KBM-7 (cell line): ENCODE measurements at regions not wholly inside any gene's neighbourhood (a gene's known extent, or its start where the extent isn't known, plus 50 kb on each side); places are given as distances from the start of the nearest gene placed in this dataset.
A peak's percentile ranks its signal among the peaks of the same experiment; 100 is the strongest.
"Not testable (repeated sequence)": the region's sequence is repeated elsewhere in the genome, so short reads cannot be mapped to it uniquely, and the experiment has no call there.

Experiments used
- DNase-seq: peaks from one replicate; pipeline ENCODE4 v3.0.0-alpha.2; 2015
- in situ Hi-C: fragments of 300-500 bp; cut with MboI; formaldehyde crosslinking; loops from 2 replicates; pipeline ENCODE4 v1.14.3; 2020; ENCODE audit warnings: low sequenced_read_pairs, low pct_unique_long_range_greater_than_20kb, mixed read lengths

DNA sequence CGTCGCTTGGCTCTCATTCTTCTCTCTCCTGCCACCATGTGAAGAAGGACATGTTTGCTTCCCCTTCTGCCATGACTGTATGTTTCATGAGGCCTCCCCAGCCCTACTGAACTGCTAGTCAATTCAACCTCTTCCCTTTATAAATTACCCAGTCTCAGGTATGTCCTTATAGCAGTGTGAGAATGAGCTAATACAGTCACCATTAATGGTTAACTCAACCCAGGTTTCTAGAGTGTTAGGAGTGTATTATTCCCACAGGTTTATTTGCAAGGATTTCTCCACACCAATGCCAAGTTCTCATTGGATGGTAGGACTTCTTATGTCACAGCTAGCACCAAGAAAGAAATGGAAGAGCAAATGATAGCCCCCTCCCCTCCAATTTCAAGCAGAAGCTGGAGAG is 71.9 kb downstream of the DYNAP start:
- no peak for DNase-seq
- in situ Hi-C loops, result no loop called here

GRCh38 chr18:54669701-54670100 is 78.7 kb downstream of the DYNAP start:
- DNase-seq, in situ Hi-C loops: not testable (repeated sequence)

GRCh38 chr18:54671291-54671881 is 80.3 kb downstream of the DYNAP start:
- peak; percentile 60 for DNase-seq
- in situ Hi-C loops, result no loop called here

DNA sequence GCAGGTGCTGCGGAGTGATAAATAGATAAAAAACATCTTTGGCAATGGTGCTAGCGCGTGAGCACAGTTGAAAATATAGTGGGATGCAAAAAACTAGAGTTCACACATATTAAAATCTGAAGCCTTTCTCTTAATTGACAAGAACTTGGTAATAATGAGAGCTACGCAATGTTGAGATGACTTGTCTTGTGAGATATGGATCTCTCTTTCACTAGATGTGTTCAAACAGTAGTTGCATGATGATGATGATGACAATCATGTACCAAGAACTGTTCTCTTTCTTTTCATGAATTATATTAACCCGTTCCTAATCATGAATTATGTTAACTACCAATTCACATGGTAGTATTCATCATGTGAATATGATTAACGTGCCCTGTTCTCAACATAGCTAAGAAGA is 81.1 kb downstream of the DYNAP start:
- DNase-seq, result no peak
- in situ Hi-C loops, result no loop called here

GRCh38 chr18:54672846-54673475 is 81.9 kb downstream of the DYNAP start:
- in situ Hi-C loops, result no loop called here
- DNase-seq, result no peak

- in situ Hi-C loops, result no loop called here
- DNase-seq, result no peak
Measured at GRCh38 chr18:54673936-54674335, 82.9 kb downstream of the DYNAP start.

GRCh38 chr18:54675076-54675475 is 84.0 kb downstream of the DYNAP start:
- in situ Hi-C loops, result loop anchor here (25.0 kb wide), 1 partner anchor 287 kb away; the partner anchor contains the start of gene CCDC68
- DNase-seq, result no peak

DNA sequence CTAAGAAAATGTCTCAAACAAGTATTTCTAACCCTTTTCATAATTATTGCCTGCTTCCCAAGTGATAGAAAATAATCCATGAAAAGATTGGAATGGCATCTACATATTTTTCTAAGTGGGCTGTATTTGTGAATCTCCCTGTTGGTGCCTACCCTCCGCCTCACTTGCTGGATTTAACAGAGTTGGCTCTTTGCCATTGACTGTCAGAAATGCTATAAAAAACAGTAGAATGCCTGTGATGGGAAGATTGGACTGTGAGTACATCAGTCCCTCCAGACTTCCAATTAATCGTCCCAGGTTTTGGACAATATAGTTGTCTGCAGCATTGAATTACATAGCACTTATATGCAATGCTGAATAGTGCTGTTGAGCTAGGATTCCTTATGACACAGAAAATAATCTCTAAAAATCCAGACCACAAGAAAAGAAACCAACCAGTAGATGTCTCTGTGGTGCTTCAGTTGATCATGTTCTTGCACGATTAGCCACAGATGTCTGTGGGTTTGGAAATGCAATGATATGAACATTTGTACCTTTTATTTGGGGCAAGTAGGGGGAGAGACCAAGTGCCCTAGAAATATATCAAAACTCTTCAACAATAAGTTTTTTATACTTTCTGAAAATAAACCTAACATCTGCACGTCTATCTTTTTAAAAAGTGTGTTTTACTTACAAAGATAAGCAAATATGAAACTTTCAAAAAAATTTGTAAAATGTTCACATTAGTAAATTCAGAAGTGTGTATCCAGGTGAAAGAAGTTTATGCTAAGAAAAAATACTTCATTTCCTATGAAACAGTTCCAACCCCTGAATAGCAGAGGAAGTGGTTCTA is 88.5 kb downstream of the DYNAP start:
- in situ Hi-C loops, result loop anchor here (25.0 kb wide), 1 partner anchor 283 kb away; the partner anchor contains the start of gene CCDC68
- peak; percentile 77 for DNase-seq

DNA sequence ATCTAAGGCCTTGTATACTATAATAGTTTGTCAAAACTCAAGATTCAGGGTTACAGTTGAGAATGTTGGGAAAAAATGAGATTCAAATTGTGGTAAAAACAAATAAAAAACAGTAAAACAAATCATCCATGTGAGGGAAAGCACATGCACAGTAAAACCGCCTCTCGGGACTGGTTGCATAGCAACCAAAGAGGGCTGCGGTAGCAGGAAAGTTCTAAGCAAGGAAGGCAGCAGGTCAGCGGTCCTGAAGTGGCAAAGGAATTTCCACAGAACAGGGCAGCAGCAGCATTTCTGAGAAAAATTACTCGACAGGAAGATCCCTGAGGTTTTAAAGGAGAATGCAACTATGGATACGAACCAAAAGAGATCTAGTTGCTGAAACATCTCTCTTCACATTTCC is 93.7 kb downstream of the DYNAP start:
- peak; percentile 5 for DNase-seq
- in situ Hi-C loops, result loop anchor here (25.0 kb wide), 1 partner anchor 278 kb away; the partner anchor contains the start of gene CCDC68

DNA sequence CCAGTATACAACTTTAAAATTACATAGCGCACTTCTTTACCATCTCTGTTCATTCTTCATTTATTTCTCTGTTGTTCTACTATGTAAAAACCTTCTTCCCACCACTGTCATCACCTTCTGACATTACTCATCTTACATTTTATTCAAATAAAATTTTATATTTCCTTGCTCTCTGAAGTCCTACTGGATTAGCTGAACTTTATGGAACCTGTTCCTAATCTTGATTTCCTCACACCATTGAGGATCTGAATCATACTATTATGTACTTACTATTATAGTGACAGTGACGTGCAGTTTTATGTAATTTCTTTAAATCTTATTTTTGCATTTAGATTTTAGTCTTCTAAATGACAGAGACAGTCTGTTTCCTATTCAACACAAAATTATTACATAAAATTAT is 98.3 kb downstream of the DYNAP start:
- in situ Hi-C loops, result loop anchor here (25.0 kb wide), 1 partner anchor 273 kb away; the partner anchor contains the start of gene CCDC68

DNA sequence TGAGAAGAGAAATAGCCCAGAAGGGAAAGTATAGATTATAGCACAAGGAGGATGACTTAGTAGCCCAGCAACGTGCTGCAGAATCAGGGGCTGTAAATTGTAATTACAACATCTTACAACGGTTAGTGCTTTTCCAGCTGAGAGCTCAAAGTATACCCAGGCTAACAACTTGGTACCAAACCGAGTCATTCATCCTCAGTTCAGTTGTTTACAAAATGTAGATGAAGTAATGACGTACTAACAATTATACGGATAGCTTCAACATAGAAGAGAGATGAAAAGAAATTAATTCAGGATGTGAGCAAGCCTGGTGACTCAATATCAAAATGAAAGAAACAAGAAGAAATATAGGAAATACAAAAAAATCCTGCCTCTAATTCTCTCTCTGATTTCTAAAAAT is 99.2 kb downstream of the DYNAP start:
- in situ Hi-C loops, result loop anchor here (25.0 kb wide), 1 partner anchor 272 kb away; the partner anchor contains the start of gene CCDC68
- DNase-seq, result no peak

More for the DNA sequence above, 98.3 kb downstream of the DYNAP start:
- no peak for DNase-seq

DNA sequence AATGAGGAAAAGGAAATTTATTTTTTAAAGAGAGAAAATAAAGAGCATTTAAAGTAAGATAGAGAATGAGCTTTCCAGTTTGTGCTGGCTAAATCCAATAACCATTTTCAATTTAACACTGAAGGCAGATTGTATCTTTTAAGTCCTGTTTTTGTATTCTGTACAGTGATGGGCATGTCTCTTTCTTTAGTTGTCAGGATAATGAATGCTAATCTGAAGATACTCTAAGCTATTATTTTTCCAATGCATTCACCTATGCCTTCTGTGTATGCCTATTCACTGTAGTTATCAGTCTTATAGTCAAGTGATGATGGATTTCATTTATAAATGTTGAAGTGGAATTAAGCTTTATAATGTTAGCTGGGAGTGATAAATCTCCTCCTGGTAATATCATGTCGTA is 101.4 kb downstream of the DYNAP start:
- in situ Hi-C loops, result loop anchor here (25.0 kb wide), 1 partner anchor 270 kb away; the partner anchor contains the start of gene CCDC68
- DNase-seq, result no peak

- no peak for DNase-seq
Measured at GRCh38 chr18:54696616-54697293, 105.7 kb downstream of the DYNAP start.

GRCh38 chr18:54700580-54700979 is 109.5 kb downstream of the DYNAP start:
- no peak for DNase-seq
- in situ Hi-C loops, result no loop called here

More at GRCh38 chr18:54696616-54697293, 105.7 kb downstream of the DYNAP start:
- in situ Hi-C loops, result loop anchor here (25.0 kb wide), 1 partner anchor 266 kb away; the partner anchor contains the start of gene CCDC68

- in situ Hi-C loops, result no loop called here
- no peak for DNase-seq
Measured at GRCh38 chr18:54702686-54703085, 111.6 kb downstream of the DYNAP start.

DNA sequence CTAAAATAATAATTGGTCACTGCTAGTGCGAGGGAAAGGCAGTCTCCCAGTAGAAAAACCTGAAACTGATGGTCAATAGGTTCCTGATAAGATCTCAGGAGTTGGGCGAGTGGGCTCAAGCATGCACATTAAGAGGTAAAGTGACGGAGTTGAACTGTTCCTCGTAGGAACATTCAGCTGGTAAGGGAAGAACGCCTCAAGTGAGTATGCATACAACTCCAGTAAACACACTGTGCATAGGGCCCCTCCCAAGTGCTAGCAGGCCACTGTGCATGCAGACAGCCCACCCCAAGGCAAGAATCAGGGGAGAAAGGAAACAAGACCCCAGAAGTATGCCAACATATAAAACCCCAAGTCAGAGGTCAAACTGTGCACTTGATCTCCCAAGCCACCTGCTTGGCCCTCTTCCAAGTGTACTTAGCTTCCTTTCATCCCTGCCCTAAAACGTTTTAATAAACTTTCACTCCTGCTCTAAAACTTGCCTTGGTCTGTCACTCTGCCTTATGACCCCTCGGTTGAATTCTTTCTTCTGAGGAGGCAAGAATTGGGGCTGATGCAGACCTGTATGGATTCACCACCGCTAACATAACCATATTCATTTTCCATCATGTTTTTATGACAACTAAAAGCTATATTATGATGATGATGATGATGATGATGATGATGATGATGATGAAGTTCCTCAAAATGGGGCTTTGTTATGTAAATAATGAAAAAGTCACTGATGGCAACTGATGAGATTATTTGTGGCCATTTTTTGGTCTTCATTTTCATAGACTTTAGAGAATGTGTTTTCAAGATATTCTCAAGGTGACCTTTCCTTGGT is 118.0 kb upstream of the RAB27B start:
- no peak for DNase-seq
- in situ Hi-C loops, result no loop called here

GRCh38 chr18:54710900-54711281 is 117.4 kb upstream of the RAB27B start:
- DNase-seq, result no peak

GRCh38 chr18:54712306-54712705 is 116.0 kb upstream of the RAB27B start:
- no peak for DNase-seq
- in situ Hi-C loops, result no loop called here

More at GRCh38 chr18:54710900-54711281, 117.4 kb upstream of the RAB27B start:
- in situ Hi-C loops, result no loop called here
